ENCODE measurements at regions not wholly inside any gene's neighbourhood (a gene's known extent, or its start where the extent isn't known, plus 50 kb on each side); places are given as distances from the start of the nearest gene placed in this dataset.
"Not testable (repeated sequence)": the region's sequence is repeated elsewhere in the genome, so short reads cannot be mapped to it uniquely, and the experiment has no call there.

DNA sequence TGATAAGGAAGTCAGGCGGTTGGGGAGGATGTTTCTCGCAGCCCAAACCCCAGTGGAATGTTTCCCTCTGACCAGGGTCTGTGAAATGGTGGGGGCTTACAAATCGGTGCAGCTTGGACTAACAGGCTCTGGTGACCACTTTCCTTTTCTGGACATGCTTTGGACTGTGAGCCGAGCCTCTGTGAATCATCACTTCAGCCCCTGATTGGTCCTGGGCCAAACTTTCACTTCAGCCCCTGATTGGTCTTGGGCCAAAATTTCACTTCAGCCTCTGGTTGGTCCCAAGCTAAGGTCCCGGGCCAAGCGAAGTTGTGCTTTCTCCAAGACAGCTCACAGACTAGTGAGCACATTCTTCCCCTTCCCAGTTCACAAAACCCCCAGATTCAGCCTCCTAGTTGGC lies 223.7 kb upstream of the ANKRD20A1 start:
- DNase-seq: not testable (repeated sequence)

DNA sequence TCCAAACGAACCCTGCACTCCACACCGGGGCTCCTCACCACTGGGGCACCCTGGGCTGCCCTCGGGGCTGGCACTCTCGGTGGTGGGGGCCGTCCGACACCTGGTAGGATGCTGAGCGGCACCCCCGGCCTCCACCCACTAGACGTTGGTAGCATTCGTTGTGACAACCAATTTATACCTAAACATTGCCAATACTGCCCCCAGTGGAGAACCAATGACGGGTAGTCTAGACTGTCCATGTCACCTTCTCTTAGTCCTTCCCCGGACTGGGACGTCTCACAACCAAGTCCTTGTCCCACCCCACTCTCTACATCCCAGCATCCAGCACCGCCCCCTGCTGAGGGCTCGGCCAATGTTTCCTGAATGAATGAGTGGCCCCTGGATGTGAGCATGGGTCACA lies 246.8 kb upstream of the ANKRD20A1 start:
- not testable (repeated sequence) for DNase-seq

DNA sequence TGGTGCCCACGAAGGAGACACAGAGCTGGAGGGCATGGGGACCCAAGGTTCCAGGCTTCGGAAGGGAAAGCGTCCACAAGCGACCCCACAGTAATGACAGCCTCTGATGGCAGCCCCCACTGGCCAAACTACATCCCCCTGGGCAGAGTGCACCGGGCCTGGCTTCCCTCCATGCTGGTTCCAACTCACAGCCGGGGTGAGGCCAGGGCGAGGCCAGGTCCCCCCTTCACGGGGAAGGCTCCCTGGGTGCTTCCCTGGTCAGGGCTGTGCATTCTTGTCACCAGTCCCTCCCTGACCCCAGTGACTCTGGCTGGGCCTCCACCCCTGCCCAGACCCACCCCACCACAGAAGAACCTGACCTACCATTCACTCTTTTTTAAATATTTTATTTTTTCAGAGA lies 248.9 kb upstream of the ANKRD20A1 start:
- DNase-seq: not testable (repeated sequence)

DNA sequence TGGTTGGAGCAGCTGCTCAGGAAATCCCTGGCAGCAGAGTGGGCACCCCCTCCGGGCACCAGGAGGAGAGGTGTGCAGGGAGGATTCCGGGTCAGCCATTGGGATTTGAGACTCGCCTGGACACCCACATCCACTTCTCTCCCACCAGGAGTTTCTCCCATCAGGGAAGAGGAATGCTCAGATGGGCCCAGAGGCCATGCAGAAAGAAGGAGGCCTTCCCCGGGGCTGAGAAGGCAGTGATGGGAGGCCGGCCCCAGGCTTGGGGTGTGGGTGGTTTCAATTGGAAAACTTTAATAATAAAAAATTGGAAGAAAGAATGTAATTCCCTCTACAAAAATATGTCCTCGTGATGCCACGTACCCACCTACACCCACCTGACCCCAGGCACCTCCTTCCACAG lies 249.3 kb upstream of the ANKRD20A1 start:
- not testable (repeated sequence) for DNase-seq

DNA sequence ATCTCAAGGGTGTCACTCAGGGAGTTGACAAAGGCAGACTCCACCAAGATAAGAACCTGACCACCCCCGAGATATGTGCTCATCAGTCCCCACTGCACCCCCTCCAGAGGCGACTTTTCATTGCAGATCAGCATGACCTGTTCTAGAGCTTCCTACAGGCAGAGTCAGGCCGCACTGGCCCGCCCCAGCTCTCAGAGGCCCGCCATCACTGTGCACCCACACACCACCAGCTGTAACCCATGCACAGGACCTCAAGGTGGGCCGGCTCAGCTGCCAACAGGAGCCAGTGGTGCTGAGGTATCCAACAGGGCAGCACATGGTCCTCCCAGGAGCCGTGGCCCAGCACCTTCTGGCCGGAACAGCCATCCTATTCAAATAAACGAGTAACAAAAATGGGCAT lies 253.6 kb upstream of the ANKRD20A1 start:
- not testable (repeated sequence) for DNase-seq

DNA sequence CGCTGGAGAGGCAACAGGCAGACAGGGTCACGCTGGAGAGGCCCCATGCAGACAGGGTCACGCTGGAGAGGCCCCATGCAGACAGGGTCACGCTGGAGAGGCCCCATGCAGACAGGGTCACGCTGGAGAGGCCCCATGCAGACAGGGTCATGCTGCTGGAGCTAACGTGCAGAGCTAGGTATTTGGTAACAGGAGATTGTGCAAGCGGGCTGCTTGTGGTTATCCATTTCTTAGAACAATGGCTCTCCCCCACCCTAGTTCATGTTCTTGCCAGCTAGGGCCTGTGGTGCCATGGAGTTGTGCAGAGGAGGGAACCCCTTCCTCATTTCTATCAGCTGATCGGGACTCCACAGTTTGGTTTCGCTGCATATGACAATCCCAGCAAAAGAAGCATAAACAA lies 255.1 kb upstream of the ANKRD20A1 start:
- not testable (repeated sequence) for DNase-seq

DNA sequence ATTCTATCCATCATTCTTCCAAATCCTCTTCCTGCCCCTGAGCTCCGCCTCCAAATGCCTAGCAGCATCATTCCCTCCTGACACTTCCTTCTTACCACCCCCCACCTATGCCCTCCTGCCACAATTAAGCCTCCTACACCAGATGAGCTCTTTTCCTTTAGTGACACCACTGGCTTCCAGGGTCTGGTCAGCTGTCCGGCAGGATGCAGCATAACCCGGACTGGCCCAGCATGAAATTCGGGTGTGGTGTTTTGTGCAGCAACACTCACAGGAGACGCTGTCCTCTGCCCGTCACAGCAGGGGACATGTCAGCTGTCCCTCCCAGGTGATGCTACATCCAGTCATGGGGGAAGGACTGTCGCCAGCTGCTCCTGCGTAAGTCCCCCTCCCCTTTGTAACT lies 266.3 kb upstream of the ANKRD20A1 start:
- not testable (repeated sequence) for DNase-seq

DNA sequence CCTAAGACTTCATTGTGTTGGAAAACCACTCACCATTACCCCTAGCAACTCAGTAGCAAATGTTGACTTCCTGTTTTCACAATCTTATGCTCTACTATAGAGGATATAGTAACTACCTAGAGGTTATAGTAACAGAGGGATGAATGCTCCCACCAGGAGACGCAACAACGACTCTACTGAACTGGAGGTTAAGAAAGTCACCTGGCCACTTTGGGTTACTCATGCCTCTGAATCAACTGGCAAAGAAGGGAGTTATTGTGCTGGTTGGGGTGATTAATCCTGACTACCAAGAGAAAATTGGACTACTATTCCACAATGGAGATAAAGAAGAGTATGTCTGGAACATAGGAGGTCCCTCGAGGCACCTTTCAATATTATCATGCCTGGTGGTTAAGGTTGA lies 302.9 kb upstream of the ANKRD20A1 start:
- DNase-seq: not testable (repeated sequence)

DNA sequence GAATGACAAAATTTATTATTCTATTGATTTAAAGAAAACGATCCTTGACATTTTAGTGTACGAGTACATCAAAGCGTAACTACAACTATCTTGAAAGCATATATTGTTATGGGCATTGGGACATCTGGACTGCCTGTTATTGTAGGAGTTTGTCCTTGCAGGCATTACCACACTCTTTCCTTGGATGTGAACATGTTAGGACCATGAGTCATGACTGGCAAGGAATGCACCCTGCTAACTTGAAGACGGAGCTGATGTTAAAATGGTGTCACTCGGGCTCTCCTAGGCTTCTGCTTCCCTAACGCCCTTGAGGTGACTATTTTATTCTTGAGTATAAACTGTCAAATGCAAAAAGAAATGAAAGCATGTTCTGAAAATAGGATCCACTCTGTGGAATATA lies 308.7 kb upstream of the ANKRD20A1 start:
- not testable (repeated sequence) for DNase-seq

DNA sequence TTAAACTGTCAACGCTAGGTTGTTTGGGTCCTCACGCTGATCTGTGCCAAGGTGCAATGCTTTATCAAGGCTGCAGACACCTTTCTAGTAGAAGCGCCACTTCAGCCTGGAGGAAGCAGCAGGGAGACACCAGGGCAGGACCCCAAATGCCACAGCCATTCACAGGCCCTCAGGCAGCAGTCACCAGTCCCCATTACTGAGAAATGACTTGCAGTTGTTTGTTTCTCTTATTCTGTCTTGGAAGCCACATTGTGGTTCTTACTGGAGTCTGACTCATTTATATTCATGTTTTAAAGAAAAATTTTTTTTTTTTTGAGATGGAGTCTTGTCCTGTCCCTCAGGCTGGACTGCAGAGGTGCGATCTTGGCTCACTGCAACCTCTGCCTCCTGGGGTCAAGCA lies 328.9 kb upstream of the ANKRD20A1 start:
- DNase-seq: not testable (repeated sequence)

DNA sequence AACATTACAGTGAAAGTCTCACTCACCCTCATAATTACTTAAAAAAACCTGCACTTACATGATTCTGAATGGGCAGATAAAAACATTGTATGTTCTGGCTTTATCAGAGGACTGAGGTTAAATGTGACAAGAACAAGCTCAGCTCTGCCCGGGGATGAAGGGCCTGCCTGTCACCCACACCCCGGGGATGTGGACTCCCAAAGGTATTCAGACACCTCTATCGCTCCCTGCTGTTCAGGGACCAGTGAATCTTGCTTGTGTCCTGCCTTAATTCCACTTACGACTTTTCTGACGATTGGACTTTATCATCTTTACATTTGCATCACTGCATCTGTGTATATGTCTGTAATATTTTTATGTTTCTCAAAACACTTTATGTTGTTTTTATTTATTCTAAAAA lies 341.8 kb upstream of the ANKRD20A1 start:
- not testable (repeated sequence) for DNase-seq

DNA sequence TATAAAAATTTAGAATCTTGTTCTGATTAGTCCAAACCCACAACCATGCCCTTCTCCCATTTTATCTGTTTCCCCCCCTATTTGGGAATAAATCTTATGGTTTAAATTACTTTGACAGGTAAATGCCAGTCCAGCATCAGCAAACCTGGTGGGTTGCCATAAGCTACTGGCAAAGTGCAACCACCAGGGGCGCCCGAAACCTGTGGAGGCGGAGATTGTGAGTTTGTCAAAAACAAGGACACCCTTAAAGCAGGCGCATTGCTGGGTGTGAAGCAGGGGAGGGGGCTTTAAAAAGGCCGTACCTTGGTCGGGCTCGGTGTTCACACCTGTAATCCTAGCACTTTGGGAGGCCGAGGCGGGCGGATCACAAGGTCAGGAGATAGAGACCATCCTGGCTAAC lies 344.1 kb upstream of the ANKRD20A1 start:
- DNase-seq: not testable (repeated sequence)

DNA sequence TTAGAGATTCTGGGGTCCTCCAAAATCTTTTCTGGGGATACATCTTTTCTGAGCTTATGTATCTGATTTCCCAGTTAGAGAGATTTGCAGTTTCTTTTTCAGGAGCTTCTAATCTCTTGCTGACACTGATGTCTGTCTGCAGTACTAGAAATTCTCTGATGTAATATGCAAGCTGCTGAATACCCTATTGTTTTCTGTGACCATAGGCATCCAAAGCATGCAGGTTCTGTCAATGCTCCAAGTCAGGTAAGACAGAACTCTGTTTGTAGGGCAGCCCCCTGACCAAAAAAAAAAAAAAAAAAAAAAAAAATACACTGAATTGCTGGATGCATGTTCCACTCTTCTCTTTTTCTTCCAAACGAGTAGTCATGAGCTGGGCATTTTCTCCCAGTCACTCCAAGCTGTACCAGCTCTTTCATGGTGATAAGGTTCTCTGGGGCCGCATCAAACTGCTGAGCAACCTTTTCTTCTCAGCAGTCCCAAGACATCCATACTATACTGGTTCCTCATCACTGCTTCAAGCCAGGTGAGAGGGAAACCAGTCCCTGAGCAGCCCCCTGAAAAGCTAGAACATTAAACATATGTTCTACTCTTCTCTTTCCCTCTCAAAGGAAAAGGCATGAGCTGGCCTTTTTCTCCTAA lies 354.9 kb upstream of the ANKRD20A1 start:
- not testable (repeated sequence) for DNase-seq

DNA sequence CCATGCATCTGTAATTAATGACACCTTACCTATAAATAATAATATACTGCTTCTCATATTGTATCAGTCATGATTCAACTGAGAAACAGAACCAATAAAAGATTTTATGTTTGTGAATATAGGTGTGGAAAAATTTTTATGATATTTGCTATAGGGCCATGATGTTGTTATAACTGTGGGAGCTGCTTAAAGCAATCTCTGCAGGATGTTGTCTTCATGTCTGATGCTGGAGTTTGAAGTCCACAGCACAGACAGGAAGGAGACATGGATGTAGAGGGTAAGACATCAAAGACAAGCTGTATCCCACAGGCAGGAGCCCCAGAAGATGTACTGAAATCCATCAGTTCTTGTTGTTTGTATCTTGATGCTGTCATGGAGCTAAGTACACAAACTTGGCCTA lies 366.7 kb upstream of the ANKRD20A1 start:
- DNase-seq: not testable (repeated sequence)

DNA sequence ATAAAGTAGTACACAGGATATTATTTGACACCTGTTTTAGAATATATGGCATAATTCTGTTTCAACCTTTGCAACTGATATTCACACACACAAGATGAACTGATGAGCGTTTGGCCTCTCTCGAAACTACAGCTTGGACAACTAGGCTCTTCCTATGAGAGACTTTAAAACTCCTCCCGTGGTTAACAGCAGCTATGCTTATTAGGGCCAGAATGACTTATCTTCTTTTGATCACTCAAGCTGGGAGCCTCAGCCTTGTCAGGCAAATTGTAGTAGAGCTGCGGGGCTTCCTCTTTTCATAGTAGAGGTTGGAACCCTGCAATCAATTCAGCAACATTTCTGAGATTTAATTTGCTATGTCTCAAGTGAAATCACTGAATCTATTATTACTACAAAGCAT lies 381.3 kb upstream of the ANKRD20A1 start:
- not testable (repeated sequence) for DNase-seq

DNA sequence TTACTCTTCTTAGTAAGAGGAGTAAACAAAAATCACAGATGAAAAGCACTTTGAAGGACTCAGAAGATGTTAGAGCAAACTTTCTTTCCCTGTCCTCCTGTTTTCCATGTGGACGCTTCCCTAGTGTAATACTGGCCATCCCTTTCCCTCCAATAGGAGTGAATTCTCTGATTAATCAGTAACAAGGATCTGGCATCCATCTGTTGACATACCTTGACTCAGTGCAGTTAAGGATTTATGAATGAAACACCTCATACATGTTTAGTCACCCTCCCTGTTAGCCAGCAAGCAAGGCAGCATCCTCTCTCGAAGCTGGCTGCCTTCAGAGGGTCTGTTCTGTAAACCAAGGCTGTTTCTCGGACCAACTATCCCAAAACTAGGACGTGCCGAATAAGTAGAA lies 388.0 kb upstream of the ANKRD20A1 start:
- not testable (repeated sequence) for DNase-seq

DNA sequence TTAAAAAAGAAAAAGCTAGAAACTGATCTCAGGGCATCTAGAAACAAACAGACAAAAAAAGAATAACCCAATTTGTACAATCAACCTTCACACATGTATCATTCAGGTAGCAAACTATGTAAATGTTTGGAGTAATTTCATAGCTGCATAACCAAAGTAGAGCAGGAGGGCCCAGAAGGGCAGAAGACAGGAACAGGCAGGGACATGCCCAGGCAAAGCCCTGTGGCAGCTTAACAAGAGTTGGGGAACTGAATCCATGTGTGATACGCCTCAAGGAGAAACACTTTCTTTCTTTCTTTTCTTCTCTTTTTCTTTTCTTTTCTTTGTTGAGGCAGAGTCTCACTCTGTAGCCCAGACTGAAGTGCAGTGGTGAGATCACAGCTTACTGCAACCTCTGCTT lies 390.4 kb upstream of the ANKRD20A1 start:
- not testable (repeated sequence) for DNase-seq

DNA sequence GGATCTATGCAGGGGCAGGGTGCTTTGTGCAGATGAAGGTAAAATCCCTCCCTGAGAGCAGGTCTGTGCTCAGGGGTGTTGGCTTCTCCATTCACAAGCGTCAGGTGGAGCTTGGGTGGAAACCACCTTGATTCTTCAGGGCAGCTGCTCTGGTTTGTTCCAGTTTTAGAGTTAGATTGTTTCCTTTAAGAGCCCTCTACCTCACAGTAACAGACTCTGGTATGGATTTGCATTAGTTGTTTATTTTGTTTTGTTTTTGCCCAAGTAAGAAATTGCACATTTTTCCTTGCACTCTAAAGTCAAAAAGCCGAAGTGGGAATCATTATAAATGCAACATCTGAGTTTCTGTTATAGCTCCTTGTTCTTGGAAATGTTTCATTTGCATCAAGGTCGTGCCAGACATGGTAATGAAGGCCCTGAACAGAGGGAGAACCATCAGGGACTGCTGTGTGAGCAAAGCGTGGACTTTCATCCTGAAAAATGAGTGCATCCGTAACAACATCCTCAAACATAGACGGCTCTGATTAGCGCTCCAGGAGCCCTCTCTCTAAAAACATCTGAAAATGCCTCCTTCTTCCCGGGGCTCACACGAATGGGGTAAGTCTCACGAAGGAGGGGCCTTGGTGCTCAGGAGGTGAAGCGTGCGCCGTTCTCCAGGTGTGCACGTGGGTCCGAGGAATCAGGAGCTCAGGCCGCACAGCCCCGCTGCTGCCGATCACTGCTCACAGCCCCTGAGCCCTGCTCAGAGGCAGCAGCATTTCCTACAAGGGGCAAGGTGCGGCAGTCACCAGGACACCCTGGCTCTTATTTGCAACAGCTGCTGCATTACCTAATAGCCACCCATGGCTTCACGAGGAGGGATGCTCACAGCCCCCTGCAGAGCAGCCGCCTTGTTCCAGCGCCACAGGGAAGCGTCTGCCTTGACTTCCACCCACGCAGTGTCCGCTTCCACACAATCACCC lies 396.7 kb upstream of the ANKRD20A1 start:
- DNase-seq: not testable (repeated sequence)

DNA sequence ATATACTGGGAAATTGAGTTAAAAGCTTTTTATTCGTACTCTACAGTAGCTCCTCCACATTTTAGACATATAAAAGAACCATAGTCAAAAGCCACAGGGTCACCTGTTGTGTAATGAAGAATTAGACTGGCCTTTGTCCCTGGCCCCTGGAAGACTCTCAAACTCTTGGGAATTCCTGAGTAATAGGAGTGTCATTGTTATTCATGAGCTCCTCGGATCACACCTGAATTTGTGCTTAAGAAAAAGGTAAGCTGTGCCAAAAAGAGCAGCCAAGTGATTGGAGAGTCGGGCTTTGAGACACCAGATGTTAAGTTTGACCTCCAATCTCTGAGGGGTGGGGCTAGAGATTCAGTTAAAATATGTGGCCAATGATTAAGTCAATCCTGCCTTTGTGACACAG lies 405.8 kb upstream of the ANKRD20A1 start:
- not testable (repeated sequence) for DNase-seq

DNA sequence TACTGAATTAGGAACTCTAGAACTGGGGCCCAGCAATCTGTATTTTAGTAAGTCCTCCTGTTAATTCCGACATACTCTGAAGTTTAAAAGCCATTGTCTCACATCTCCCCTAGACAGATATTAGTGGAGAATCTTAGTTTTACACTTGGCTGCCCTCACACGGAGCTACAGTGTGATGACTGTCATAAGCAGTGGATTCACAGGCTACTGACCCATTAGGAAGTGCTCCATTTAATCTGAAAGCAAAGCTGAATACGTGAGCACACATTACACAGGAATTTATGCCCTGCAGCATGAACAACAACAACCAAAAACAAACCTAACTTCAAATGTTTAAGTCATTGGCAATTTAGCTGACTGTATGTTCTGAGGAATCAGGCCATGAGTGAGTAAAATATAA lies 416.4 kb upstream of the ANKRD20A1 start:
- DNase-seq: not testable (repeated sequence)

DNA sequence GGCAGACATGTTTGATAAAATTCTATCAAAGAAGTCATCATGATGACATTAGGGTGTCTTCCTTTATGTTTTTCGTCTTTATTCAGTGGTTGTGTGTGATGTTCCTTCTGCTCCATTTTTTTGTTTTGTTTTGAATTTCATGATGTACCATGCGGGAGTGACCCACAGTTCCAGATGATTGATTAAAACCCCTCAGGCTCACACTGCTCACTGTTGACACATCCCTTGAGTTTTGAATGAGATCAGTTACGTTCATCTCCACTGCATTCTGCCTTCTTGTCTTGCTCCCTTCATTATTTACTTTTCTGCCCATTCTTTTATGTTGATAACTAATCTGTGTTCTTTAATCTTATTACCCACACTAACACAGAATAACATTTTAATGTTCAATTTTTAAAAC lies 421.7 kb upstream of the ANKRD20A1 start:
- DNase-seq: not testable (repeated sequence)

DNA sequence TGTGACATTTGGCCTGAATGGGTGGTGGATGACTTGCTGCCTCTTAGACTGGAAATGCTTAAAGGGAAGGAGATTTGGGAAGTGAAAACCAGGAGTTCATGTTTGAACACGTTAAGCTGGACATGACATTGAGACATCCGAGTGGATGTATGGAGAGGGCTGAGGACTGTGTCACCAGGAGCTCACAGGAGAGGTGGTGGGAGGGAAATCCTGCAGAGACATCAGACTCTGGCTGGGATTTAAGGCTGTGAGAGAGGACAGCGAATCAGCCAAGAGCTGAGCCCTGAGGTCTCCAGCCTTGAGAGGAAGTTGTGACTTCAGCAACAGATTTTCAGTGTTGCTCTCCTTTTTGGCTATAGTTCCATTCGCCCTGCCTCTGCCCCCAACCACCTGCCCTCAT lies 432.5 kb upstream of the SPATA31A3 start:
- not testable (repeated sequence) for DNase-seq

DNA sequence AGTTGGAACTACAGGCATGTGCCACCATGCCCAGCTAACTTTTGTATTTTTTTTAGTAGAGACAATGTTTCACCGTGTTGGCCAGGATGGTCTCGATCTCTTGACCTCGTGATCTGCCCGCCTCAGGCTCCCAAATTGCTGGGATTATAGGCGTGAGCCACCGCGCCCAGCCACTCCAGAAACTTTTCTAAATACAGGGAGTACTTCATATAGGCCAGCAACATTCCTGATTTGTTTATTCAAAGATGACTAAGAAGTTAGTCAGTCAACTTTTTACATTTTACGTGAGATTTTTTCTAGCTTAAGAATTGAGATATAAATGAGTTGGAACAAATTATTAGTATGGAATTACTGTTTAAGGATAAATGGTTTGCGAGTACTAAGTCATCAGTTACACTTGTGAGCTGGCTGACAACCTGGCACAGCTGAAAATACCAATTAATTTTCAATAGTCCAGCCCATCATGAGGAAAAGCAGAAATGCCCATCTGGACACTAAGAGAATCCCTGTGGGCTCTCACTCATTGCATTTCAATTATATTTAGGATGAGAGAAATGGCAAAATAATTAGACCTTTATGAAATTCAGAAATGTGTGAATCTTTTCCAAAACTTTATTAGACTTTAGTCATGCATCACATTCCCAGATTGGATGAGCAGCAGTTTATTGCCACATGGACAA lies 430.8 kb upstream of the SPATA31A3 start:
- not testable (repeated sequence) for DNase-seq
